ENCODE measurements at regions not wholly inside any gene's neighbourhood (a gene's known extent, or its start where the extent isn't known, plus 50 kb on each side); places are given as distances from the start of the nearest gene placed in this dataset.
"Not testable (repeated sequence)": the region's sequence is repeated elsewhere in the genome, so short reads cannot be mapped to it uniquely, and the experiment has no call there.

DNA sequence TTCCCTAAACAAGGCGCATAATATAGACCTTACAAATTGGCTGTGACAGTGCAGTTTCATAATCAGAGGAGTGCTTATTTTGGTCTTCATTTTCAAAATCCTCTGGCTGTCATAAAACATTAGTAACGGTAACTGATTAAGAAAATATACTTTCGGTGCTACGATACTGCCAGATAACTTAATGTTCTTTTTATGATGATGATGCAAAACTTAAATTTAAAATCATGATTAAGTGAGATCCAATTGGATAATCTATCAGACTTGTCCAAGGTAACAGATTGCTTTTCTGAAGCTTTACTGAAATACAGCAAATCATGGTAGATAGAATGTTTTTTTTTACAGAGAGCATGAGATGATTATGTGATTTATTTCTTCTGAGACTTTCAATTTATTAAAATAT is 364.2 kb upstream of the CNTN3 start:
- 82 to 94% (median 90%) methylated on average over 4 of the region's 4 CpGs for WGBS, 3 donors
- H3K27me3 ChIP-seq (ENCODE audit: control insufficient read depth in 3 of 3, insufficient read depth in 3 of 3, low read length in 3 of 3) = no peaks in the 10 kb centered on the region
- no peak overlapping the region for H3K4me3 ChIP-seq (ENCODE audit: low read depth in 1 of 3, low read length in 3 of 3)
- DNase-seq (no peak), FAIRE-seq (no peak)
- H3K9me3 ChIP-seq (ENCODE audit: control insufficient read depth in 2 of 2, insufficient read depth in 1 of 2, low read depth in 1 of 2, low read length in 1 of 2) = no peaks in the 10 kb centered on the region
- no peak overlapping the region for H3K27ac ChIP-seq (ENCODE audit: low read depth in 1 of 3, low read length in 2 of 3)
- no peaks in the 10 kb centered on the region for H3K36me3 ChIP-seq (ENCODE audit: control insufficient read depth in 3 of 3, insufficient read depth in 2 of 3, low read depth in 1 of 3, low read length in 3 of 3)
- H3K4me1 ChIP-seq (ENCODE audit: control insufficient read depth in 3 of 3, insufficient read depth in 2 of 3, low read depth in 1 of 3, low read length in 2 of 3) = no peaks in the 10 kb centered on the region

DNA sequence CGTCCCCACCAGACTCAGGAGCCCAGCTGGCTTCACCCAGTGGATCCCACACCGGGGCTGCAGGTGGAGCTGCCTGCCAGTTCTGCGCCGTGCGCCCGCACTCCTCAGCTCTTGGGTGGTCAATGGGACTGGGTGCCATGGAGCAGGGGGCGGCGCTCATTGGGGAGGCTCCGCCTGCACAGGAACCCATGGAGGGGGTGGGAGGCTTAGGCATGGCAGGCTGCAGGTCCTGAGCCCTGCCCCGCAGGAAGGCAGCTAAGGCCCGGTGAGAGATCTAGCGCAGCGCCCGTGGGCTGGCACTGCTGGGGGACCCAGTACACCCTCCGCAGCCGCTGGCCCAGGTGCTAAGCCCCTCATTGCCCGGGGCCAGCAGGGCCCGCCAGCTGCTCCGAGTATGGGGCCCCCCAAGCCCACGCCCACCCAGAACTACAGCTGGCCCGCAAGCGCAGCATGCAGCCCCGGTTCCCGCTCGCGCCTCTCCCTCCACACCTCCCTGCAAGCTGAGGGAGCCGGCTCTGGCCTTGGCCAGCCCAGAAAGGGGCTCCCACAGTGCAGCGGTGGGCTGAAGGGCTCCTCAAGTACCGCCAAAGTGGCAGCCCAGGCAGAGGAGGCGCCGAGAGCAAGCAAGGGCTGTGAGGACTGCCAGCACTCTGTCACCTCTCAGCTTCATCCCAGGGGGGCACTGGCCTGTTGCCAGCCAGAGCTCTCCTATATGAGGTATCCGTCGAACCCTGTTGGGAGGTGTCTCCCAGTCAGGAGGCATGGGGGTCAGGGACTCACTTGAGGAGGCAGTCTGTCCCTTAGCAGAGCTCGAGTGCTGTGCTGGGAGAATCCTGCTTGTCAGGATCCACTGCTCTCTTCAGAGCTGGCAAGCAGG is 370.8 kb upstream of the CNTN3 start:
- not testable (repeated sequence) for H3K9me3 ChIP-seq (ENCODE audit: control insufficient read depth in 2 of 2, insufficient read depth in 1 of 2, low read depth in 1 of 2, low read length in 1 of 2); H3K27me3 ChIP-seq (ENCODE audit: control insufficient read depth in 3 of 3, insufficient read depth in 3 of 3, low read length in 3 of 3); DNase-seq; FAIRE-seq; H3K36me3 ChIP-seq (ENCODE audit: control insufficient read depth in 3 of 3, insufficient read depth in 2 of 3, low read depth in 1 of 3, low read length in 3 of 3); H3K4me3 ChIP-seq (ENCODE audit: low read depth in 1 of 3, low read length in 3 of 3); H3K27ac ChIP-seq (ENCODE audit: low read depth in 1 of 3, low read length in 2 of 3); H3K4me1 ChIP-seq (ENCODE audit: control insufficient read depth in 3 of 3, insufficient read depth in 2 of 3, low read depth in 1 of 3, low read length in 2 of 3)
- WGBS, 3 donors = 89 to 93% (median 93%) methylated on average over 21 to 34 of the region's 34 CpGs

DNA sequence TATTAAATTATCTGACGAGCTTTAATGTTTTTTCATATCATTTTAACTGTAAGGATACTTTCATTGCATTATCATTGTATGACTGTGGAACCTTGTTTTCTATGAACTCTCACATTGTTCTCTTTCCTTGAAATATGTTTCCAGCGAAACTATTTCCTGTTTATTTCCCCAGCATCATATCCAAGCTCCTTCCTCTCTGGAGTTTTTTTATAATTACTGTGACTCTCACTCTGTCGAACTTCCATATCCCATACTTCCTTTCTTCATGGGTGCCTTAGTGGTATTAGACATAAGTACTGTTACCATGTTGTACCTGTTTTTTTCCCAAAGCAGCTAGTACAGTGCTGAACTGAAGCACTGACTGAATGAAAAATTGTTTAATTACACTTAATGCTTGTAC is 373.6 kb upstream of the CNTN3 start:
- H3K9me3 ChIP-seq (ENCODE audit: control insufficient read depth in 2 of 2, insufficient read depth in 1 of 2, low read depth in 1 of 2, low read length in 1 of 2) = no peaks in the 10 kb centered on the region
- H3K27me3 ChIP-seq (ENCODE audit: control insufficient read depth in 3 of 3, insufficient read depth in 3 of 3, low read length in 3 of 3) = no peaks in the 10 kb centered on the region
- no peaks in the 10 kb centered on the region for H3K4me1 ChIP-seq (ENCODE audit: control insufficient read depth in 3 of 3, insufficient read depth in 2 of 3, low read depth in 1 of 3, low read length in 2 of 3)
- DNase-seq = no peak
- FAIRE-seq = no peak
- H3K36me3 ChIP-seq (ENCODE audit: control insufficient read depth in 3 of 3, insufficient read depth in 2 of 3, low read depth in 1 of 3, low read length in 3 of 3) = no peaks in the 10 kb centered on the region
- WGBS, 3 donors = 58 to 69% (median 59%) methylated on average over 3 of the region's 3 CpGs
- no peak overlapping the region for H3K4me3 ChIP-seq (ENCODE audit: low read depth in 1 of 3, low read length in 3 of 3)
- H3K27ac ChIP-seq (ENCODE audit: low read depth in 1 of 3, low read length in 2 of 3) = no peak overlapping the region

DNA sequence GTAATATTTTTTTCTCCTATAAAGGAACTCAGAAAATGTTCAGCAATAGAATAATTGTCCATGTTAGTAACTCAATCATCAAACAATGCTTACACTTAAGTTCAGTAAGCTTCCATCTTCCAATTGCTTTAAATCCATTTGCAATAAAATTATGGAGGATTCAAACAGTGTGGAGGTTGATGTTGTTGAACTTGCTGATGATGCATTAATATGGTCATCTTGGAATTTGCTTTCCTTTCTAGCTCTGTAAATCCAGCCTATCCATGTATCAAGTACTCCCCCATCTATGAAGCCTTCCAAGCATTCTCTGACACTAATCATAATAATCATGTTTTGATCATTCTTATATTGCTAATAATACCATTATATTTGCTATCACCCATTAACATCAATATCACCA is 378.4 kb upstream of the CNTN3 start:
- no peak for FAIRE-seq
- DNase-seq = no peak
- Histone ChIP-seq H3K27me3 (ENCODE audit: control insufficient read depth in 3 of 3, insufficient read depth in 3 of 3, low read length in 3 of 3) (no peaks in the 10 kb centered on the region), H3K36me3 (ENCODE audit: control insufficient read depth in 3 of 3, insufficient read depth in 2 of 3, low read depth in 1 of 3, low read length in 3 of 3) (no peaks in the 10 kb centered on the region), H3K4me3 (ENCODE audit: low read depth in 1 of 3, low read length in 3 of 3) (no peak overlapping the region), H3K27ac (ENCODE audit: low read depth in 1 of 3, low read length in 2 of 3) (no peak overlapping the region), H3K9me3 (ENCODE audit: control insufficient read depth in 2 of 2, insufficient read depth in 1 of 2, low read depth in 1 of 2, low read length in 1 of 2) (no peaks in the 10 kb centered on the region), H3K4me1 (ENCODE audit: control insufficient read depth in 3 of 3, insufficient read depth in 2 of 3, low read depth in 1 of 3, low read length in 2 of 3) (no peaks in the 10 kb centered on the region)

DNA sequence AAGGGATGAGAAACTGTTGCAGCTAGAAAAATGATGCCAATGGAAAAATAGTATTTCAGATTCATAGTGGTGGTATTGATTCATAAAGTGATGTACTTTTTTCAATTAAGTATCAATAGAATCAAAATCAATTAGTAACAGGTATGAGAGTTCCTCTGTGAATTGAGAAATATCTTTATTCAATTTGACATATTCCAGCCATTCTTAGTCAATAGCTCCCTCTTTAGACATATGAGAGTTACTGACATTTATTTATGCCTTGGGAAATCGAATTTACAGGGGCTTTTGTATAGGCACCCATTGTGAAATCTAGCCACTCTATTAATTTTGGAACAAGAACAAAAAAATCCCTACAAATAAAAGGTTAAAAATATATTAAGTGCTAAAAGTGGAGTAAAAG is 386.9 kb upstream of the CNTN3 start:
- Histone ChIP-seq H3K4me1 (ENCODE audit: control insufficient read depth in 3 of 3, insufficient read depth in 2 of 3, low read depth in 1 of 3, low read length in 2 of 3) (no peaks in the 10 kb centered on the region), H3K27ac (ENCODE audit: low read depth in 1 of 3, low read length in 2 of 3) (no peak overlapping the region), H3K27me3 (ENCODE audit: control insufficient read depth in 3 of 3, insufficient read depth in 3 of 3, low read length in 3 of 3) (no peaks in the 10 kb centered on the region), H3K9me3 (ENCODE audit: control insufficient read depth in 2 of 2, insufficient read depth in 1 of 2, low read depth in 1 of 2, low read length in 1 of 2) (no peaks in the 10 kb centered on the region), H3K4me3 (ENCODE audit: low read depth in 1 of 3, low read length in 3 of 3) (no peak overlapping the region), H3K36me3 (ENCODE audit: control insufficient read depth in 3 of 3, insufficient read depth in 2 of 3, low read depth in 1 of 3, low read length in 3 of 3) (no peaks in the 10 kb centered on the region)
- WGBS, 3 donors = 0 to 12% (median 9%) methylated on average over 1 of the region's 1 CpG
- DNase-seq (no peak), FAIRE-seq (no peak)

DNA sequence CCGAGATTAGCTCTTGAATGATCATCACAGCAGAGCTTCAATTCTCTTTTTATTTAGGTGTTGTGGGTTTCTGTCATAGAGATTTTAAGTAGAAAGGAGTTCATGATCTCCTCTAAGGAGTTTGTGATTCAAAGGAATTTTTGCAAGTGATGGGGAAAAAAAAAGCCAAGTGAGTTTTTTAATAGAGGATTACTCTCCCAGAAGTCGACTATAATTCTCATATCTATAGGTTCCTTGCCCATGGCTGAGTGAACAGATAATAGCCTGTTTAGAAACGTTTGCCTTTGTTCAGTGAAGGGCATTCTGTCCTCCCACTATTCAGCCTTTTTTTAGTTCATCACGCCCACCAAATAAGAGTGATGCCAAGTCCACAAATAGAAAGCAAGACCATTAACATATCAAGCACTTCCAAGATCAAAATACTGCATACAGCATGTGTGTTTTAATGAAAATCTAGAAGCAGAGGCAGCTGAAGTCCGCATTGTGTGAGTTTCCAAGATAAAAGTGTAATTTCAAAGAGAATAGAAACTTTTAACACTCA is 398.4 kb upstream of the CNTN3 start:
- Histone ChIP-seq H3K36me3 (ENCODE audit: control insufficient read depth in 3 of 3, insufficient read depth in 2 of 3, low read depth in 1 of 3, low read length in 3 of 3) (no peaks in the 10 kb centered on the region), H3K9me3 (ENCODE audit: control insufficient read depth in 2 of 2, insufficient read depth in 1 of 2, low read depth in 1 of 2, low read length in 1 of 2) (peaks cover 0 to 3% of the 10 kb centered on the region in 2 donors), H3K27ac (ENCODE audit: low read depth in 1 of 3, low read length in 2 of 3) (no peak overlapping the region), H3K4me3 (ENCODE audit: low read depth in 1 of 3, low read length in 3 of 3) (no peak overlapping the region), H3K27me3 (ENCODE audit: control insufficient read depth in 3 of 3, insufficient read depth in 3 of 3, low read length in 3 of 3) (no peaks in the 10 kb centered on the region), H3K4me1 (ENCODE audit: control insufficient read depth in 3 of 3, insufficient read depth in 2 of 3, low read depth in 1 of 3, low read length in 2 of 3) (no peaks in the 10 kb centered on the region)
- no peak for FAIRE-seq
- WGBS, 3 donors = 54 to 62% (median 54%) methylated on average over 5 of the region's 5 CpGs
- no peak for DNase-seq

DNA sequence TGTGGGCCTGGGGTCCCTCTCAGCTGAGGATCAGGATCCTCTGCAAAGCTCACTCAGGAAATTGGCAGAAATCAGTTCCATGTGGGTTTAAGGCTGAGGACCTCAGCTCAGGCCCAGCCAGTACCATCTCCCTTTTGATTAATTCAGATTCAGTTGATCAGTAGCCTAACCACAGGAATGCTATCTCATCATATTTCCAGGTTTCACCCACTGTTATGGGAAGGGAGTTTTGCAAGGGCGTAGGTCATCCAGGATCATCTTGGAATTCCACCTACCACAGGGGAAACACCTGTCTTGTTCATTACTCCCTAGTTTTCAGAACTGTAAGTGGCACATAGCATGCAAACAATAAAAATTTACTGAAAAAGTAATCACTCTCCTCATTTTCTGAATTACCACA is 399.5 kb upstream of the CNTN3 start:
- Histone ChIP-seq H3K27ac (ENCODE audit: low read depth in 1 of 3, low read length in 2 of 3) (no peak overlapping the region), H3K36me3 (ENCODE audit: control insufficient read depth in 3 of 3, insufficient read depth in 2 of 3, low read depth in 1 of 3, low read length in 3 of 3) (no peaks in the 10 kb centered on the region), H3K4me1 (ENCODE audit: control insufficient read depth in 3 of 3, insufficient read depth in 2 of 3, low read depth in 1 of 3, low read length in 2 of 3) (no peaks in the 10 kb centered on the region), H3K9me3 (ENCODE audit: control insufficient read depth in 2 of 2, insufficient read depth in 1 of 2, low read depth in 1 of 2, low read length in 1 of 2) (peaks cover 0 to 1% of the 10 kb centered on the region in 2 donors), H3K27me3 (ENCODE audit: control insufficient read depth in 3 of 3, insufficient read depth in 3 of 3, low read length in 3 of 3) (no peaks in the 10 kb centered on the region), H3K4me3 (ENCODE audit: low read depth in 1 of 3, low read length in 3 of 3) (no peak overlapping the region)
- DNase-seq (no peak), FAIRE-seq (no peak)
- WGBS, 3 donors = 73 to 92% (median 83%) methylated on average over 1 of the region's 1 CpG

DNA sequence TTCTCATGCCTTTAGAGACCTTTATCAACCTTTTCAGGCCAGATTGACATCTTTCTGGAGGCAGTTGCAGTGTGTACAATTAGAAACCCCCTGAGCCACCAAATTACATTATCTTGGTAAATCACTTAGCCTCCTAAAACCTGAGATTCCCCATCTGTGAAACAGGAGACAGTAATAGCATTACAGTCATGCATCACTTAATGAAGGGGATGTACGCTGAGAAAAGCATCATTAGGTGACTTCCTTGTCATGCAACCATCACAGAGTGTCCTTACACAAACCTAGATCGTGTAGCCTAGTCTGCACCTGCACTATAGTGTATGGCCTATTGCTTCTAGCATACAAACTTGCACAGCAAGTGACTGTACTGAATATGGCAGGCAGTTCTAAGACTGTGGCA is 400.8 kb upstream of the CNTN3 start:
- FAIRE-seq (no peak), DNase-seq (no peak)

DNA sequence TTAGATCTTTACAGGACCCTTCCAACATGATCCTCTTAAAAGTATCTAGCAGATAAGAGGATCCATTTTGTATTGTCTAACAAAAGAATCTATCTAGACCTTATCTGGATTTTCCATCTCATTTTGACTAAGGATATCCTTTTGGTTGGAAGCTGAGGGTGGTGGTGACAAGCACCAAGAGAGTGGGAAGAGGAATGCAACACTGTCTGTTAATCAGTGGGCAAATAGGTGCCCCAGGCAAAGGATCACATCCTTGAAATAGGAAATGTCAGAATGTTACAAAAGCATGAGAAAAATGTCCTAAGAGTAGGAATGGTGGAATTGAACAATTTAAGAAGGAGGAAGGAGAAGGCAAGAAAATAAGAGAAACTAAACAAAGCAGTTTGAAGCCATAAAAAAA is 420.7 kb upstream of the CNTN3 start:
- FAIRE-seq = no peak
- H3K36me3 ChIP-seq (ENCODE audit: control insufficient read depth in 3 of 3, insufficient read depth in 2 of 3, low read depth in 1 of 3, low read length in 3 of 3) = no peaks in the 10 kb centered on the region
- no peak overlapping the region for H3K4me3 ChIP-seq (ENCODE audit: low read depth in 1 of 3, low read length in 3 of 3)
- DNase-seq = no peak
- peaks cover 0 to 9% (median 0%) of the 10 kb centered on the region in 3 donors for H3K4me1 ChIP-seq (ENCODE audit: control insufficient read depth in 3 of 3, insufficient read depth in 2 of 3, low read depth in 1 of 3, low read length in 2 of 3)
- H3K9me3 ChIP-seq (ENCODE audit: control insufficient read depth in 2 of 2, insufficient read depth in 1 of 2, low read depth in 1 of 2, low read length in 1 of 2) = no peaks in the 10 kb centered on the region
- H3K27me3 ChIP-seq (ENCODE audit: control insufficient read depth in 3 of 3, insufficient read depth in 3 of 3, low read length in 3 of 3) = no peaks in the 10 kb centered on the region
- H3K27ac ChIP-seq (ENCODE audit: low read depth in 1 of 3, low read length in 2 of 3) = no peak overlapping the region

More for the DNA sequence above, 400.8 kb upstream of the CNTN3 start:
- Histone ChIP-seq H3K36me3 (ENCODE audit: control insufficient read depth in 3 of 3, insufficient read depth in 2 of 3, low read depth in 1 of 3, low read length in 3 of 3) (no peaks in the 10 kb centered on the region), H3K4me1 (ENCODE audit: control insufficient read depth in 3 of 3, insufficient read depth in 2 of 3, low read depth in 1 of 3, low read length in 2 of 3) (no peaks in the 10 kb centered on the region), H3K27ac (ENCODE audit: low read depth in 1 of 3, low read length in 2 of 3) (no peak overlapping the region), H3K4me3 (ENCODE audit: low read depth in 1 of 3, low read length in 3 of 3) (no peak overlapping the region), H3K9me3 (ENCODE audit: control insufficient read depth in 2 of 2, insufficient read depth in 1 of 2, low read depth in 1 of 2, low read length in 1 of 2) (no peaks in the 10 kb centered on the region), H3K27me3 (ENCODE audit: control insufficient read depth in 3 of 3, insufficient read depth in 3 of 3, low read length in 3 of 3) (no peaks in the 10 kb centered on the region)
- WGBS, 3 donors = 63 to 68% (median 66%) methylated on average over 2 of the region's 2 CpGs

All from small intestine (tissue), 7 donors.